ENCODE measurements at regions not wholly inside any gene's neighbourhood (a gene's known extent, or its start where the extent isn't known, plus 50 kb on each side); places are given as distances from the start of the nearest gene placed in this dataset.
A peak's percentile ranks its signal among the peaks of the same experiment; 100 is the strongest.
"Not testable (repeated sequence)": the region's sequence is repeated elsewhere in the genome, so short reads cannot be mapped to it uniquely, and the experiment has no call there.

- H3K9me3 ChIP-seq: no peaks in the 10 kb centered on the region
- H3K36me3 ChIP-seq: no peaks in the 10 kb centered on the region
- 11% methylated on average over 3 of the region's 3 CpGs for WGBS (ENCODE audit: insufficient coverage, low coverage, low lambda C conversion rate, missing lambda C conversion rate)
- TF ChIP-seq CTCF (IDR thresholded peaks at IDR 0.05): no peak
- TF ChIP-seq POLR2A (IDR thresholded peaks at IDR 0.05): no peak
- ATAC-seq (no peak), DNase-seq (no peak)
- H3K4me1 ChIP-seq: no peaks in the 10 kb centered on the region
- intact Hi-C loops (cut with DNase I): no loop called here
- no peaks in the 10 kb centered on the region for H3K27me3 ChIP-seq
- no peak overlapping the region for H3K4me3 ChIP-seq
- no peak overlapping the region for H3K27ac ChIP-seq
Measured at GRCh38 chr20:55424476-55424875, 580.8 kb downstream of the CBLN4 start.

GRCh38 chr20:55417836-55418235 lies 587.5 kb downstream of the CBLN4 start:
- WGBS (ENCODE audit: insufficient coverage, low coverage, low lambda C conversion rate, missing lambda C conversion rate): 50% methylated on average over 1 of the region's 1 CpG
- no peaks in the 10 kb centered on the region for H3K9me3 ChIP-seq
- H3K27ac ChIP-seq: no peak overlapping the region
- no peak for DNase-seq
- TF ChIP-seq CTCF (IDR thresholded peaks at IDR 0.05) (no peak), POLR2A (IDR thresholded peaks at IDR 0.05) (no peak)
- no peak for ATAC-seq
- intact Hi-C loops (cut with DNase I): no loop called here
- H3K4me1 ChIP-seq: no peaks in the 10 kb centered on the region
- H3K36me3 ChIP-seq: no peaks in the 10 kb centered on the region
- no peaks in the 10 kb centered on the region for H3K27me3 ChIP-seq
- H3K4me3 ChIP-seq: no peak overlapping the region

- Histone ChIP-seq H3K27ac (no peak overlapping the region), H3K9me3 (no peaks in the 10 kb centered on the region), H3K36me3 (no peaks in the 10 kb centered on the region), H3K4me3 (no peak overlapping the region), H3K4me1 (no peaks in the 10 kb centered on the region), H3K27me3 (no peaks in the 10 kb centered on the region)
- intact Hi-C loops (cut with DNase I): no loop called here
- TF ChIP-seq CTCF (IDR thresholded peaks at IDR 0.05) (peak; percentile 49 to 64 (median 56)), POLR2A (IDR thresholded peaks at IDR 0.05) (no peak)
- ATAC-seq (peak; percentile 55 to 69 (median 63)), DNase-seq (no peak)
- WGBS (ENCODE audit: insufficient coverage, low coverage, low lambda C conversion rate, missing lambda C conversion rate): 23% methylated on average over 7 of the region's 7 CpGs
Measured at GRCh38 chr20:55415567-55416142, 589.7 kb downstream of the CBLN4 start.

- H3K9me3 ChIP-seq; H3K27me3 ChIP-seq; H3K36me3 ChIP-seq; DNase-seq; H3K27ac ChIP-seq; intact Hi-C loops (cut with DNase I); ATAC-seq; H3K4me1 ChIP-seq; H3K4me3 ChIP-seq: not testable (repeated sequence)
- WGBS (ENCODE audit: insufficient coverage, low coverage, low lambda C conversion rate, missing lambda C conversion rate): no CpG with 5 or more reads among the region's 1 CpG
Measured at GRCh38 chr20:55412508-55412907, 592.8 kb downstream of the CBLN4 start.

GRCh38 chr20:55406891-55407290 lies 598.4 kb downstream of the CBLN4 start:
- Histone ChIP-seq H3K27me3 (no peaks in the 10 kb centered on the region), H3K27ac (no peak overlapping the region), H3K9me3 (no peaks in the 10 kb centered on the region), H3K36me3 (no peaks in the 10 kb centered on the region), H3K4me1 (no peaks in the 10 kb centered on the region), H3K4me3 (no peak overlapping the region)
- ATAC-seq (no peak), DNase-seq (no peak)
- TF ChIP-seq CTCF (IDR thresholded peaks at IDR 0.05): no peak
- intact Hi-C loops (cut with DNase I): no loop called here
- WGBS (ENCODE audit: insufficient coverage, low coverage, low lambda C conversion rate, missing lambda C conversion rate): 47% methylated on average over 1 of the region's 2 CpGs
